Naive thymus-derived CD4-positive, alpha-beta T cell (primary cell): ENCODE measurements at regions not wholly inside any gene's neighbourhood (a gene's known extent, or its start where the extent isn't known, plus 50 kb on each side); places are given as distances from the start of the nearest gene placed in this dataset.
"Not testable (repeated sequence)": the region's sequence is repeated elsewhere in the genome, so short reads cannot be mapped to it uniquely, and the experiment has no call there.

Source experiments
- ATAC-seq: fragments of 150-1000 bp; cut with Tn5 transposase; 2 replicates; pipeline ENCODE4 v1.10.0; 2021; ENCODE audit warnings: mild to moderate bottlenecking, moderate library complexity
- CTCF ChIA-PET: fragments of 350-600 bp; sonication (Branson Sonifier 250); formaldehyde crosslinking; loops from one replicate; lab custom pipeline; 2021; ENCODE audit warnings: antibody characterized with exemption; lab: Charles Lee
- POLR2A ChIA-PET: fragments of 350-600 bp; sonication (Branson Sonifier 250); formaldehyde crosslinking; loops from one replicate; lab custom pipeline; 2021; ENCODE audit warnings: antibody characterized with exemption, inconsistent platforms; lab: Charles Lee
- DNase-seq, 9 donors: peaks; one replicate each; pipeline versions ENCODE4 v3.0.0 to v3.0.0-alpha.2; 2020 to 2022; ENCODE audit warnings: mixed read lengths in 1 of 9
- H3K27ac ChIP-seq: one replicate; pipeline ENCODE4 v1.7.0; 2013; ENCODE audit warnings: mild to moderate bottlenecking, low read depth, low read length, moderate library complexity
- H3K27me3 ChIP-seq, 2 donors: one replicate each; pipeline ENCODE4 v1.7.0; 2013; ENCODE audit warnings: low read length in 2 of 2, mild to moderate bottlenecking in 2 of 2, moderate library complexity in 2 of 2; ENCODE audit not compliant: control insufficient read depth in 2 of 2, insufficient read depth in 2 of 2
- H3K36me3 ChIP-seq, 3 experiments: 1 replicate in 2 of 3; 2 replicates in 1 of 3; pipeline ENCODE4 v1.7.0; 2013; ENCODE audit warnings: low read length in 3 of 3, mild to moderate bottlenecking in 3 of 3, moderate library complexity in 1 of 3; ENCODE audit not compliant: insufficient read depth in 3 of 3, control insufficient read depth in 2 of 3
- H3K4me1 ChIP-seq, 2 donors: one replicate each; pipeline ENCODE4 v1.7.0; 2013; ENCODE audit warnings: low read length in 2 of 2, mild to moderate bottlenecking in 2 of 2, moderate library complexity in 1 of 2; ENCODE audit not compliant: control insufficient read depth in 2 of 2, insufficient read depth in 2 of 2
- H3K4me3 ChIP-seq: 2 replicates; pipeline ENCODE4 v1.7.0; 2013; ENCODE audit warnings: mild to moderate bottlenecking, low read length
- H3K9me3 ChIP-seq, 3 experiments: 1 replicate in 2 of 3; 2 replicates in 1 of 3; pipeline ENCODE4 v1.7.0; 2013; ENCODE audit warnings: low read length in 3 of 3; ENCODE audit not compliant: control insufficient read depth in 2 of 3
- H3K27ac Mint-ChIP-seq, 9 donors: one replicate each; pipeline ENCODE4 v1.8.0; 2020 to 2022; ENCODE audit warnings: mixed read lengths in 9 of 9, mild to moderate bottlenecking in 8 of 9, moderate library complexity in 5 of 9, inconsistent platforms in 2 of 9
- H3K27me3 Mint-ChIP-seq, 5 donors: one replicate each; pipeline ENCODE4 v1.8.0; 2021 to 2022; ENCODE audit warnings: mixed read lengths in 5 of 5, mild to moderate bottlenecking in 1 of 5
- H3K36me3 Mint-ChIP-seq, 5 donors: one replicate each; pipeline ENCODE4 v1.8.0; 2020 to 2022; ENCODE audit warnings: mixed read lengths in 5 of 5, mild to moderate bottlenecking in 3 of 5, inconsistent platforms in 1 of 5
- H3K4me1 Mint-ChIP-seq, 7 donors: one replicate each; pipeline ENCODE4 v1.8.0; 2020 to 2022; ENCODE audit warnings: mixed read lengths in 7 of 7, mild to moderate bottlenecking in 3 of 7, inconsistent platforms in 1 of 7
- H3K4me3 Mint-ChIP-seq, 10 donors: one replicate each; pipeline ENCODE4 v1.8.0; 2020 to 2022; ENCODE audit warnings: mild to moderate bottlenecking in 10 of 10, mixed read lengths in 10 of 10, moderate library complexity in 6 of 10, inconsistent platforms in 2 of 10
- H3K9me3 Mint-ChIP-seq, 11 donors: one replicate each; pipeline ENCODE4 v1.8.0; 2020 to 2022; ENCODE audit warnings: mixed read lengths in 11 of 11, mild to moderate bottlenecking in 4 of 11, inconsistent platforms in 1 of 11, moderate library complexity in 1 of 11
- intact Hi-C, 2 donors: fragments of 100-400 bp; cut with micrococcal nuclease; formaldehyde crosslinking; loops; one replicate each; pipeline ENCODE4 v1.15.1; 2023

GRCh38 chr5:1722877-1723276 lies 76.8 kb downstream of the MRPL36 start:
- DNase-seq: no peak

GRCh38 chr5:1720396-1721110 lies 79.1 kb downstream of the MRPL36 start:
- no peak overlapping the region for H3K4me3 ChIP-seq
- Mint-ChIP-seq H3K4me1 (no peaks in the 10 kb centered on the region), H3K27ac (no peak overlapping the region), H3K4me3 (no peak overlapping the region), H3K9me3 (peaks cover 8 to 40% (median 17%) of the 10 kb centered on the region in 11 donors), H3K36me3 (peaks cover 0 to 18% (median 7%) of the 10 kb centered on the region in 5 donors), H3K27me3 (peaks cover 2 to 28% (median 7%) of the 10 kb centered on the region in 5 donors)
- POLR2A ChIA-PET: no interaction called here
- H3K4me1 ChIP-seq: no peaks in the 10 kb centered on the region
- no peak overlapping the region for H3K27ac ChIP-seq
- H3K36me3 ChIP-seq: no peaks in the 10 kb centered on the region
- ATAC-seq (no peak), DNase-seq (no peak)
- intact Hi-C loops: no loop called here
- H3K9me3 ChIP-seq: peaks cover 0 to 12% (median 0%) of the 10 kb centered on the region in 3 experiments
- CTCF ChIA-PET: no interaction called here
- H3K27me3 ChIP-seq: no peaks in the 10 kb centered on the region

More at GRCh38 chr5:1722877-1723276, 76.8 kb downstream of the MRPL36 start:
- intact Hi-C loops: no loop called here
- no peak for ATAC-seq
- no peak overlapping the region for H3K27ac Mint-ChIP-seq
- no peak overlapping the region for H3K4me3 Mint-ChIP-seq
- POLR2A ChIA-PET: no interaction called here
- no peaks in the 10 kb centered on the region for H3K36me3 ChIP-seq
- no peak overlapping the region for H3K4me3 ChIP-seq
- H3K27me3 ChIP-seq: no peaks in the 10 kb centered on the region
- H3K4me1 ChIP-seq: no peaks in the 10 kb centered on the region
- peaks cover 7 to 36% (median 17%) of the 10 kb centered on the region in 11 donors for H3K9me3 Mint-ChIP-seq
- peaks cover 0 to 18% (median 7%) of the 10 kb centered on the region in 5 donors for H3K36me3 Mint-ChIP-seq
- CTCF ChIA-PET: interaction anchor here (0.6 kb wide), 1 partner anchor 290 kb away, joined by 3 read pairs; no protein-coding TSS in a partner anchor
- peaks cover 0 to 7% (median 0%) of the 10 kb centered on the region in 7 donors for H3K4me1 Mint-ChIP-seq
- peaks cover 0 to 12% (median 0%) of the 10 kb centered on the region in 3 experiments for H3K9me3 ChIP-seq
- H3K27ac ChIP-seq: no peak overlapping the region
- peaks cover 2 to 34% (median 7%) of the 10 kb centered on the region in 5 donors for H3K27me3 Mint-ChIP-seq

- H3K4me1 ChIP-seq: no peaks in the 10 kb centered on the region
- POLR2A ChIA-PET: no interaction called here
- no peaks in the 10 kb centered on the region for H3K36me3 ChIP-seq
- Mint-ChIP-seq H3K27ac (no peak overlapping the region), H3K36me3 (peaks cover 0 to 18% (median 7%) of the 10 kb centered on the region in 5 donors), H3K4me1 (no peaks in the 10 kb centered on the region), H3K9me3 (peaks cover 8 to 40% (median 17%) of the 10 kb centered on the region in 11 donors), H3K4me3 (no peak overlapping the region), H3K27me3 (peaks cover 2 to 27% (median 7%) of the 10 kb centered on the region in 5 donors)
- CTCF ChIA-PET: no interaction called here
- H3K4me3 ChIP-seq: no peak overlapping the region
- H3K9me3 ChIP-seq: peaks cover 0 to 12% (median 0%) of the 10 kb centered on the region in 3 experiments
- no peak overlapping the region for H3K27ac ChIP-seq
- intact Hi-C loops: no loop called here
- no peak for DNase-seq
- no peak for ATAC-seq
- H3K27me3 ChIP-seq: no peaks in the 10 kb centered on the region
These were observed 79.8 kb downstream of the MRPL36 start for GRCh38 chr5:1719860-1720259.

GRCh38 chr5:1718669-1719068 lies 81.0 kb downstream of the MRPL36 start:
- Histone ChIP-seq H3K27ac (no peak overlapping the region), H3K4me1 (no peaks in the 10 kb centered on the region), H3K9me3 (peaks cover 0 to 12% (median 0%) of the 10 kb centered on the region in 3 experiments), H3K36me3 (no peaks in the 10 kb centered on the region), H3K4me3 (no peak overlapping the region), H3K27me3 (no peaks in the 10 kb centered on the region)
- intact Hi-C loops: no loop called here
- ChIA-PET POLR2A (no interaction called here), CTCF (no interaction called here)
- DNase-seq (no peak), ATAC-seq (no peak)
- Mint-ChIP-seq H3K4me3 (no peak overlapping the region), H3K4me1 (no peaks in the 10 kb centered on the region), H3K9me3 (peaks cover 8 to 40% (median 17%) of the 10 kb centered on the region in 11 donors), H3K27ac (no peak overlapping the region), H3K36me3 (peaks cover 0 to 18% (median 7%) of the 10 kb centered on the region in 5 donors), H3K27me3 (peaks cover 2 to 24% (median 7%) of the 10 kb centered on the region in 5 donors)

- DNase-seq: peak in 3 of 9 donors; percentile 47 to 81 (median 76)
- H3K27ac ChIP-seq, H3K36me3 ChIP-seq, H3K36me3 Mint-ChIP-seq, CTCF ChIA-PET, H3K4me1 ChIP-seq, H3K9me3 ChIP-seq, H3K27me3 ChIP-seq, ATAC-seq, H3K9me3 Mint-ChIP-seq, H3K4me3 ChIP-seq: not testable (repeated sequence)
- H3K4me1 Mint-ChIP-seq: peaks cover 7 to 16% (median 11%) of the 10 kb centered on the region in 7 donors
- peaks cover 4 to 32% (median 7%) of the 10 kb centered on the region in 5 donors for H3K27me3 Mint-ChIP-seq
- POLR2A ChIA-PET: interaction anchor here (1.0 kb wide), 1 partner anchor 90 kb away, joined by 5 read pairs; the partner anchor contains the start of genes MRPL36 and NDUFS6
- H3K4me3 Mint-ChIP-seq: peak overlapping the region in 9 of 10 donors; percentile 63 to 90 (median 82)
- peak overlapping the region; percentile 55 to 89 (median 86) for H3K27ac Mint-ChIP-seq
- intact Hi-C loops: loop anchor here in 1 of 2 donors (1.0 kb wide), 1 partner anchor 15 kb away; no protein-coding TSS in a partner anchor
These were observed 89.5 kb downstream of the MRPL36 start for GRCh38 chr5:1710091-1710490.

- H3K4me3 Mint-ChIP-seq: peak overlapping the region; percentile 63 to 90 (median 80)
- POLR2A ChIA-PET: interaction anchor here (1.0 kb wide), 1 partner anchor 91 kb away, joined by 5 read pairs; the partner anchor contains the start of genes MRPL36 and NDUFS6
- no peak for ATAC-seq
- peak overlapping the region; percentile 59 to 89 (median 86) for H3K27ac Mint-ChIP-seq
- no peaks in the 10 kb centered on the region for H3K27me3 ChIP-seq
- peaks cover 7 to 16% (median 11%) of the 10 kb centered on the region in 7 donors for H3K4me1 Mint-ChIP-seq
- H3K9me3 ChIP-seq: no peaks in the 10 kb centered on the region
- H3K36me3 ChIP-seq: no peaks in the 10 kb centered on the region
- no peak overlapping the region for H3K27ac ChIP-seq
- DNase-seq: peak in 1 of 9 donors; percentile 10
- CTCF ChIA-PET: no interaction called here
- intact Hi-C loops: no loop called here
- peaks cover 4 to 36% (median 7%) of the 10 kb centered on the region in 5 donors for H3K27me3 Mint-ChIP-seq
- no peak overlapping the region for H3K4me3 ChIP-seq
- no peaks in the 10 kb centered on the region for H3K4me1 ChIP-seq
- H3K36me3 Mint-ChIP-seq: no peaks in the 10 kb centered on the region
- no peaks in the 10 kb centered on the region for H3K9me3 Mint-ChIP-seq
These were observed 90.3 kb downstream of the MRPL36 start for GRCh38 chr5:1709171-1709803.
